ENCODE measurements at regions not wholly inside any gene's neighbourhood (a gene's known extent, or its start where the extent isn't known, plus 50 kb on each side); places are given as distances from the start of the nearest gene placed in this dataset.

DNA sequence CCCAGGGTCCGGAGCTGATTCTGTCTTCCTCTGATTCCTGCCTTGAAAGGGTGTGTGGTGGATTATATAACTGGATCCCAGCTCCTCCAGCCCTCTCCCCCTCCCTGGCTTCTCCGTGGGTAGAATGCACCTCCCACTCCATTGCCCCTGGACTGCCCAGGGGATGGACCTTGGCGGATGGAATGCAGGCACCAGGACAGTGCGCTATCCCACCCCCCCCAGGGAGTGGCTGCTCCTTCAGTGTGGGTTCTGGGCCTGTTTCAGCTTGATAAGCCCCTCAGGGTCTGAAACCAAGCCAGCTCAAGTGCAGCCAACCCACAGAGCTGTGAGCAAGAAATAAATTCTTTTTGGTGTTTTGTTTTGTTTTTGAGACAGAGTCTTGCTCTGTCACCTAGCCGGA is 112.4 kb upstream of the TMEM132D start (continued):
- no peak for TF ChIP-seq FOSL1 (IDR thresholded peaks at IDR 0.05; ENCODE audit: insufficient read depth, low read depth, low read length)
- no peak for TF ChIP-seq CBX5 (IDR thresholded peaks at IDR 0.05; ENCODE audit: low read depth, low read length)
- no peak for TF ChIP-seq SUZ12 (IDR thresholded peaks at IDR 0.05; ENCODE audit: low read length)
- TF ChIP-seq NANOG (IDR thresholded peaks at IDR 0.05; ENCODE audit: insufficient read depth, low read depth, low read length, poor library complexity, severe bottlenecking): no peak
- no peak for TF ChIP-seq JUND (IDR thresholded peaks at IDR 0.05; ENCODE audit: low read length)
- TF ChIP-seq, protein P1, sequence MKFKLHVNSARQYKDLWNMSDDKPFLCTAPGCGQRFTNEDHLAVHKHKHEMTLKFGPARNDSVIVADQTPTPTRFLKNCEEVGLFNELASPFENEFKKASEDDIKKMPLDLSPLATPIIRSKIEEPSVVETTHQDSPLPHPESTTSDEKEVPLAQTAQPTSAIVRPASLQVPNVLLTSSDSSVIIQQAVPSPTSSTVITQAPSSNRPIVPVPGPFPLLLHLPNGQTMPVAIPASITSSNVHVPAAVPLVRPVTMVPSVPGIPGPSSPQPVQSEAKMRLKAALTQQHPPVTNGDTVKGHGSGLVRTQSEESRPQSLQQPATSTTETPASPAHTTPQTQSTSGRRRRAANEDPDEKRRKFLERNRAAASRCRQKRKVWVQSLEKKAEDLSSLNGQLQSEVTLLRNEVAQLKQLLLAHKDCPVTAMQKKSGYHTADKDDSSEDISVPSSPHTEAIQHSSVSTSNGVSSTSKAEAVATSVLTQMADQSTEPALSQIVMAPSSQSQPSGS (IDR thresholded peaks at IDR 0.05; ENCODE audit: low read length): no peak

Data from H1 (cell line).